IPS DF 4.7 (cell line): ENCODE measurements at regions not wholly inside any gene's neighbourhood (a gene's known extent, or its start where the extent isn't known, plus 50 kb on each side); places are given as distances from the start of the nearest gene placed in this dataset.

Experiments
- DNase-seq: peaks from one replicate; pipeline ENCODE4 v3.0.0-alpha.2; 2013; ENCODE audit warnings: low spot score; ENCODE audit errors: extremely low read depth

DNA sequence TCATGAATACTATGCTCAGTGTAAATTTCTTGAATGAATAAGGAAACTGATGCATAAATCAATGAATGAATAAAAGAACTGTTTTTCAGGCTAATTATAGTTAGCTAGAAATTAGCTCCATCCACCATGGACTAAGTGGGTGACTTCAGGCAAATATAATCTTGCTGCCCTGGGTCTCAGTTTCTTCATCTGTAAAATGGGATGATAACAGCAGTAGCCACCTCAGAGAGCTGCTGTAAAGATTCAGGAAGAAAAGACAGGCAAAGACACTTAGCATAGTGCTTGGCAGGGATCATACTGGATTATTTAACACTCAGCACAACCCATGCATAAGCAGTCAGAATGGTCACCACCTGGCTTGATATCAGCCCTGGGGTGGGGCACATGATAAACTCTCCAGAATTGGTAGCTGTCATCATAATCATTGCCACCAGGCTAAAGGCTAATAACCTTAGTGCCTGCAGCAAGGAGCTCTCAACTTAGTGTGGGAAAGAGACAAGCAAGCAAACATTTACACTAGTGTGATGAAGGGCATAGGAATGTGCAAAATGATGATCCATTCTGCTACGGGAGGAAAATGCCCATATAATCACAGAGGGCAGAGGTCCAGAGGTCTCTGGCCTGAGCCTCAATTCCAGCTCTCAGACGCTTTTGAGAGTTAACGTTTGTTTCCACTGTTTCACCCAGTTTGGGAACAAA is 234.7 kb upstream of the TBX3 start:
- DNase-seq = no peak

DNA sequence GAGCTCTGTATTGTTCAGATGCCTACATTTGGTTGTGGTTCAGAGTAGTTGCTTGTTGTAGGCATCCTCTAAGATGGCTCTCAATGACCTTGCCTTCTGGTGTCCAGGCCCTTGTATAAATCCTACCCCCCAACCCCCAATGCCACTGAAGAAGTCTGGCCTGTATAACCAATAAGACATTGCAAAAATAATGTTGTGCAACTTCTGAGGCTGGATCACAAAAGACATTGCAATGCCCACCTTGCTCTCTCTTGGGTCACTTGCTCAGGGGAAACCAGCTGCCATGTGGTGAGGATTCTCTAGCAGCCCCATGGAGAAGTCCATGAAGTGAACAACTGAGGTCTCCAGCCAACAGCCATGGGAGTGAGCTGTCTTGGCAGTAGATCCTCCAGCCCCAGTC is 234.0 kb upstream of the TBX3 start:
- no peak for DNase-seq

DNA sequence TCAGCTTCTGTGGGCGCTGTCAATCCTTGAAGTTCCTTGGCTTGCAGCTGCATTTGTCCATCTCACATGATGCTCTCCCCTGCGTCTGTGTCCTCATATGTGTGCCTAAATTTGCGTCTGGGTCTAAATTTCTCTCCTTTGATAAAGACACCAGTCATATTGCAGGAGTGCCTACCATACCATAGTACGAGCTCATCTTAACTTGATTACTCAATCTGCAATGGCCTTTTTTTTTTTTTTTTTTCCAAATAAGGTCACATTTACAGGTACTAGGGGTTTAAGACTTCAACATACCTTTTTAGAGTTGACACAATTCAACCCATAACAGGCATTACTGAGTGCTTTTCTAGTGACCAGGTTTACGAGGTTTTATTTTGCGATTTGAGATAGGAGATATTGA is 233.3 kb upstream of the TBX3 start:
- no peak for DNase-seq

DNA sequence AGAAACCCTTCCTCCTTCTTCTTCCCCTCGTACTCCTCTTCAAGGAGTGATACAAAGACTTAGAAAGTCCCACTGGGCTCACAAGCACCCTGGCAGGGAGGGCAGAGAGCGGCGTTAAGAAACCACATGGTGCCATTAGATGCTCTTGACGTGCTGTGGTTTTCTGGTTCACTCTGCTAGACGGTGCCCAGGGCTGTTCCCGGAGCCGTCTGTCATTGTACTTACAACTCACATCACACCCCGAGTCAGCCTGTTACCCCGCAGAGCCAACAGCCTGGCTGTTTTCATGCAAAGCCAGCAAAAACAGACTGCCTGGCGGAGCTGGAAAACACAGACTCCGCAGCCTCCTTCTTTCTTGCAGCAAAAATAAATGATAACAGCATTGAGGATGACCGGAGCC is 232.6 kb upstream of the TBX3 start:
- DNase-seq = no peak

DNA sequence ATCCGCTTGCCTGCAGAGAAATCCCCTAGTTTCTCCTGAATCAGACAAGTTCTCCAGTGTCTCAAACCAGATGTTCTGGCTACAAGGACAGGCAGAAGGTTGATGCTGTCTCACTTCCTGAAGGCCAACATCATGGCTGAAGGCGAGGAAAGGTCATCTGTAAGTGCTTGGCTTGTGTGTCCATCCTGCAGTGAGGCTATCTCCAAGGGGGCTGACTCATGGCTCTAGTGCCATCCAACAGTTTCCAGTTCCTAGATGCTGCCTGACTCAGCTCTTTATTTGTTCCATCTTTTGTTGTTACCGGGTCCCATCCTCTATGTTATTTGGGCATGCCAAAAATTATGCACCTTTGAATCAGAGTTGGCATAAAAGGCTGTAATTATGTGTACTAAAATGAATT is 232.1 kb upstream of the TBX3 start:
- no peak for DNase-seq

DNA sequence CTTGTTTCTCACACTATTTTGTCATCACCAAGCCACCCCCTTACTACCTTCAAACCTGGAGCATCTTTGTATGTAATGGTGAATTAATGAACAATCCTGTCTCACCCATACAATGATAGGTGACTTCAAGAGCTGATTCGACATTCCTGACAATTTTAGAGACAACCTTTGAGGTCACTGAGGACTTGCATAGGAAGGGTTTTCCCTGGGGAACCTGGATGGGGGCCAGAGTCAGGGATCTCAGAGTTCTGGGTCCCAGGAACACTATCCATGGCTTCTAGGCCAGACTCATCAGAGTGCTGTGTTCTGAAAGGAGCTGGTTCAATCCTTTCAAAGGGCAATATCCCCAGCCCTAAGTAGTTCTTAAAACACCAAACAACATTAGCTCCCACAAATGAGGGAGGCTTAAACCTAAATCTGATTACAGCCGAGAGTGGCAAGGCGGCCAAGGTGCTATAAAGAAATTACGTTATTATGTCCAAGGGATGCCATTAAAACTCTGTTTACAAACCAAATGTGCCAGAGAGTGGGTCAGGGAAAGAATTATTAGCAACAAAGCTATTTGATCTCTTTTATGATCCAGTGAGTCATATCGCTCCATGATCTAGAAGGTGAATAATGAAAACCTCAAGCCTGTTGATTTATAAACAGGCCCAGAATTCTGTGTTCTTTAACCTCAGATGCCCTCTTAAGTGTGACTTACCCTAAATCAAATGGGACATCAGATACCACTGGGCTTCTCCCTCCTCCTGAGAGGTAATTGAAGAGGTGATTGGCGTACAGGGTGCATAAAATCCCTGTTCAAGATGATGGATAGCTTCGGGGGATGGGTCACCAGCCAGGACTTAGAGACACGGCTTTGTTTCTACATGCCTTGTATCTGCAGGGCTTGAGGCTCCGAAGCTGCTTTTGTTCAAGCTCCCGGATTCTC is 230.2 kb upstream of the TBX3 start:
- DNase-seq = no peak

DNA sequence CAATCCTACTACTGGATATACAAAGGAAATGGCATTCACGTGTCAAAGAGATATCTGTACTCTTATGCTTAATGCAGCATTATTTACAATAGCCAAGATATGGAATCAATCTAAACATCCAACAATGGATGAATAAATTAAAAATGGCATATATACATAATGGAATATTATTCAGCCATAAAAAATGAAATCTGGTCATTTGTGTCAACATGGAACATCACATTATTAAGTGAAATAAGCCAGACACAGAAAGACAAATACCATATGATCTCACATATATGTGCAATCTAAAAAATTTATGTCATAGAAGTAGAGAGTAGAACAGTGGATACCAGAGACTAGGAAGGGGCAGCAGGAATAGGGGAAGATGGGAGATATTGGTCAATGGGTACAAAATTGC is 228.8 kb upstream of the TBX3 start:
- DNase-seq = no peak

DNA sequence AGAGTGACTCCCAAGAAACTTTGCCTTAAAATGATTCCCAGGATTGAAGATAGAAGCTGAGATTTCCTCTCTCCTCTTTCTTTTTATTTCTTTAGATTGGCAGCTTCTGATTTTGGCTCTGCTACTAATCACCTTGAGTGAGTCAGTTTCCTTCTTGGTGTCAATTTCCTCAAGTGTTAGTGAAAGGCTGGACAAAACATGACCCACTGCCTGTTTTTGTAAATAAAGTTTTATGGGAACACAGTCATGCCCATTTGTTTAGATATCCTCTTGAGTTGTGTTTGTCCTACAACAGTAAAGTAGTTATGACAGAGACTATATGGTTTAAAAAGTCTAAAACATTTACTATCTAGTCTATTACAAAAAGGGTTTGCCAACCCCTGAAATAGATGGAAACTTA is 227.2 kb upstream of the TBX3 start:
- no peak for DNase-seq

DNA sequence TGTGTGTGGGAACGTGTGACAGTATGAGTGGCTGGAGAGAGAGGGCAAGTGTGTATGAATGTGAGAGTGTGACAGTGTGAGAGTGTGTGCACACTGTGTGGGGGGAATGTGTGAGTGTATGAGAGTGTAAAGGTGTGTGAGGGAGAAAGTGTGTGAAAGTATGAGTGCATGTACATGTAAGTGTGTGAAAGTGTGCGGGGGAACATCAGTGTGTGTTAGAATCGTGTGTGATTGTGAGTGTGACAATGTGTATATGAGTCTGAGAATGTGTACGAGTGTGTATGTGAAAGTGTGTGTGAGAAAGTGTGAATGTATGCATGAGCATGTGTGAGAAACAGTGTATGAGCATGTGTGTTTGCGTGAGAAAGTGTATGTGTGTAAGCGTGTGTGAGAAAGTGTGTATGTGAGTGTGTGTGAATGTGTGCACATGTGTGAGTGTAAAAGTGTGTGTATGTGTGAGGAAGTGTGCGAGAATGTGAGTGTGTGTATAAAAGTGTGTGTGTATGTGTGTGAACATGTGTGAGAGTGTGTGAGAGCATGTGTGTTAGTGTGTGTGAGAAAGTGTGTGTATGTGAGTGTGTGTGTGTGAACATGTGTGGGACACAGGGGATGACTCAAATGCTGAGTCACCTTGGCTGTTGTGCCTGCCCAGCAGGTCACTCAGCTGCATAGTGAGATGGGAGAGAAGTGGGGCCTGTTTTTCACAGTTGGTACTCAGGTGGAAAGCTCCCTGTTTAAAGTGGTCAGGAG is 220.5 kb upstream of the TBX3 start:
- DNase-seq = no peak

DNA sequence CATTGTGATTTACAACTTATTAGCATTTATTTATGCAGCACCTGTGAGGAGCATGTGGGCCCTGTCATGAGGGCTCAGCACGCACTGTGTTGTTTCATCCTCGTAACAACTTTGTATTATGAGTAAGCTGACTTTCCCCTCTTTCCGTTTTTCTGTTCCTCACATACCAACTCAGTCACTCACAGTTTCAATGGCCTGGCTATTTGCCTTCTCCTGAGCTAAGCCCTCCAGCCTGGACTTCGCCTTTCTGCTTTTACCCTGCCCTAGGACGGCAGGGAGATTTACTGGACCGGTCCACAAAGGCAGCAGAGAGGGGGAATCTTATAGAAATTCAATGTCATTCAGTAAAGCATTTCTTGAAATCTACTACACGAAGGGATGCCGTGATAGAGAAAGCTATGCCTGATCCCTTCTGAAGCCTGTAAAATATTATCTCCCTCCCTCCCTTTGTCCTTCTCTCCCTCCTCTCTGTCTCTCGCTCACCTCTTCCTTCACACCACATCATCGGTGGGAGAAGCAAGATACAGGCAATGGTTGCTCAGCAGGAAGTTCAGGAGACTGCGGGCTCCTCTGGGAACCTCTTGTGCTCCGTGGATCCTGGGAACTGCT is 219.2 kb upstream of the TBX3 start:
- DNase-seq = no peak

DNA sequence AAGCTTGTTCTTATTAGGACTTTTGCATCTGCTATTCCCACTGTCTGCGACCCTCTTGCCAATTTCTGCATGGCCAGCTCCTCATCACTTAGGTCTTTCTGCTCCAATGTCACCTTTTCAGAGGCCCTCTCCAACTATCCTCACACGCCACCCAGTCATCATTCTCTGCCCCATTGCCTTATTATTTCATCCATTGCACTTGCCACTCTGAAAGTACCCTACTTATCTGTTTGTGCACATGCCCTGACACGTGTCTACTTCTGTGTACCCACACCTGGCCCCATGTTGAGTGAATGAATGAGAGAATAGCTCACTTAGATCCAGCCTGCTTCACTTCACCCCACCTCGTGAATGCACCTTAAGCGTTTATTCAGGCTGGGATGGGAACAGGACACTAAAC is 218.7 kb upstream of the TBX3 start:
- no peak for DNase-seq

DNA sequence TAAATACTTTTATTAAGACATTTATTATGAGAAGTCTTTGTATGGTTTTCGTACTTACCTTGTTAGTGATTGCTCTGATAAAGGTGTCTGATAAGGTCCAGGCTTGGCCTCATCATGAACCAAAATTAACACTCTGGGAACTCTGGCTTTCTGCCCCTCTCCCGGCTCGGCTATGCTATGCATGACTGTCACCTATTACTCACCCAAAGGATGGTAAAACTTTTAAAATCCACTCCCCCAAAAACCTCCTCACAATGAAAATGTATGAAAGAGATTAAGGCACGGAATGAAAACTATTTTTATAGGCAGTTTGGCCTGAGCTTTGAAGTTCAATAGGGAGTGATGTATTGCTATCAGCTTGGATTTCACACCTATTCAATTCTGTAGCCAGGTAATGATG is 217.3 kb upstream of the TBX3 start:
- no peak for DNase-seq

DNA sequence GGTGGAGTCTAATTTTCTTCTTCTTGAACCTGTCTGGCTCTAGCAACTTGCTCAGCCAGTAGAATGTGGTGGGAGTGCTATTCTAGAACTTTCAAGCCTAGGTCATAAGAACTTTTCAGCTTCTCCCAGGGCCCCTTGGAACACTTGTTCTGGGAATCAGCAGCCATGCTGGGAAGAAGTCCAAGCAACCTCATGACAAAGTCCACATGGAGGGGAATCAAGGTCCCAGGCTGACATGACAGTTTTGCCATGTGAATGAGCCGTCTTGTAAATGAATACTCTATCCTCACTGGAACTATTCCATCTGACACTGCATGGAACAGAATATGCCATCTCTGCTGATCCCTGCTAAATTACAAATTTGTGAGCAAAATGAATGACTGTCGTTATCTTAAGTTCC is 214.2 kb upstream of the TBX3 start:
- no peak for DNase-seq

DNA sequence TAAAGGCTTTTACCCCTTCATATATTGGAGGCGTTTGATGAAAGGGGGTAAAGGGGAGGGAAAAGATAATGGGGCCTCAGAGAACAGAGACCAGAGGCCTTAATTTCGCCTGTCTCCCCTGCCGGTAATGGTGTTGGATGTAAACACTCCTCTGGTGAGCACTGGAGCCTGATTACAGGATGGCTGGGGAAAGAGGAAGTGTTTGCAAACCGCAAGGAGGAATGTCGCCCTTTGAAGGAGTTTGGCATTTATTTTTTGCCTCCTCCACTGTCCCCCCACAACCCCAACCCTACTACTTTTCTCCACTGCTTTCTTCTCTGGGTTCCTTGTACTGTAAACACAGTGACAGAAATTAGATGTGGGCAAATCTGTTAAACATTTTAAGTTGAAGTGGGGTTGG is 211.9 kb upstream of the TBX3 start:
- DNase-seq = no peak

DNA sequence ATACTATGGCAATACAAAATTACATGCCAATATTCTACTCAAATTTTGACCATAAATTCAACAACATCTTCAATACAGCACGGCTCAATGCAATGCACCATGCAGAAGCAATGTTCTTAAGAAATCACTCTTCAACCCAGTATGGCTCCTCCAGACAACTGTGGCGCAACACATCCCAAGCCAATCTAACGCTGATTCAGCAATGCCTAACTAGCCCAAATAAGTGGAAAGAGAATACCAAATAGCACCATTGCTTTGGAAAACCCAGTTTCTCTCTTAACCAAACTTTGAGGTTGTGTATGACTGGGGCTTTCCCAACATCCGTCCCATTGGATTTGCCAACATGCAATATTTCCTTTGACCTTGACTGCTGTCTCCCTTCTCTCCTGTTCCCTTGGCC is 211.1 kb upstream of the TBX3 start:
- DNase-seq = no peak

DNA sequence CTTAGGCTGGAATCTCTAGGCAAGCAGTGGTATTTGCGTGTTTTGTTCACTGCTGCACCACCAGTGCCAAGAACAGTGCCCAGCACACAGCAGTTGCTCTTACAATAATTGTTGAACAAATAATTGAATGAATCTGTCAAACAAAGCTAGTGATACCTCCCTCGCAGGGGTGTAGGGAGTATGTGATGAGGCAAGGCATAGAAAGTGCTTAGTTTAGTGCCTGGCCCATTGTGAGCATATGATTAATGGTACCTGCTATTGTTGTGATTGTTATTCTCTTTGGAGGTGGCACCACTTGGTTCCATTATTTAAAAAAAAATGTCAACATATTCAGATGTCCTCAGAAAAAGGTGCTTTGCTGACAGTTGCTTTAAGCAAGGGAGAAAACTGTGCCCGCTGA is 210.1 kb upstream of the TBX3 start:
- no peak for DNase-seq

DNA sequence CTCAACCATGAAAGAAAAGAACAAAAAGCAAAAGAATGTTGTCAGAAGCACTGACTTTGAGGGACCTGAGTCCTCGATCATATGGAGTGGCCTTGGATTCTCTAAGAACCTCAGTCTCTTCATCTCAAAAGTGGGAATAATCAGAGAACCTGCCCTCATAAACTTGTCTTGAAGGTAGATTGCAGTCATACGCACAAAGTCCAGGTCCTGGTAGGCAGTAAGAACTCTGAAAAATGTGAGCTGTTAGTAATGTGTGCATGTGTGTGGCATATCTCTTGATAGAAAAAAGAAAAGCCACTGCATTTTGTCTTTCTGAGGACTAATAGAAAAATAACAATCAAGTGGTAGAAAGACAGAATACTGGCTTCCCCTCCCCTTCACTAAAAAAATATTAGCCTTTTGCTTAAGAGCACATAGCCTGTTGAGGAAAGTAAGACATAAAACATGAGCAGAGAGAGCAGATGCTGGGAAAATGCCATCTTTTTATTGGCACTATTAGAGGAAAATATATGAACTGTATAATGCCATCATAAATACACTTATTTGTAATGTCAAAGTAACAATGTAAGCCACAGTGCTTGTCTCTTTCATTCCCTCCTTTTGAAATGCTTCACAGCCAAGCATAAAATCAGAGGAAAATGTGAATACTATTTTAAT is 205.1 kb upstream of the TBX3 start:
- DNase-seq = no peak

DNA sequence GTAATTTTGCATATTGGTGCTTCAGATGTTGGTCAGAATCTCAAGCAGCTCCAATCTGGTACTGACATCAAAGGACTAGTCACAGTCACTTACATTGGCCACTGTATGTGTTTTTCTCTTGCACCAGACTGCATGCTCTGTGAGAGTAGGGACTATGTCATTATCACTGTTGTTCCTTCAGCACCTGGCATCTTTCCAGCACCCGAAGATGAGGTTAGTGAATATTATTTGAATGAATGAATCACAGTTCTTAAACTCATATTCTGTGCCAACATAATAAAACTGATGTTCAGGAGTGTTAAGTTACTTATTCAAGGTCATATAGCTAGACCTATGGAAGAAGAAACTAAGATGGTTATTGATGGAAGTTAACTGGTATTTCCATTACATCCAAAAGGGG is 204.5 kb upstream of the TBX3 start:
- no peak for DNase-seq

DNA sequence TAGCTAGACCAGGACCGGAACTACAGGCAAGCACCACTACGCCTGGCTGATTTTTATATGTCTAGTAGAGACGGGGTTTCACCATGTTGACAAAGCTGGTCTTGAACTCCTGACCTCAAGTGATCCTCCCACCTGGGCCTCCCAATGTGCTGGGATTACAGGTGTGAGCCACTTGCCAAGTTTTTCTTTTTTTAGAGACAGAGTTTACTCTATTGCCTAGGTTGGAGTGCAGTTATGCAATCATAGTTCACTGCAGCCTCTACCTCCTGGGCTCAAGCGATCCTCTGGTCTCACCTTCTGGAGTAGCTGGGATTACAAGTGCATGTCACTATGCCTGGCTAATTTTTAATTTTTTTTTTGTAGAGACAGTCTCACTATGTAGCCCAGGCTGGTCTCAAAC is 201.5 kb upstream of the TBX3 start:
- DNase-seq = no peak

DNA sequence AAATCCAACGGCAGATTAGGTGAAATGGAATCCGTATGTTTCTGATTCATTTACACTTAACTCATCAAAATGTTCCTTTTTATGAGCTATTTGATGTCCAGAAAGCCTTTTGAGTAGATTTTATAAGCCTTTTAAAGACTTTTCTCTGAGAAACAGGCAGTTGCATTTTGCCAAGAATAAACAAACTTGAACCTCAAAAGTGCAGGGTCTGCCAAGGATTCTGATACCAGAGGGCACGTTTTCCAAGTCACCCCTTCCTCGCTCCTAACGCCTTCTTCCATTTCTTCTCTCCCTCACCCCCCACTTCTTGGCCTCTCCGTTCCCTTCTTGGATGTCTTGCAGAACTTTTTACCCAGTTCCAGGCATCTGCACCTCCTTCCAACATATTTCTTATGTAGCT is 200.6 kb upstream of the TBX3 start:
- DNase-seq = no peak

DNA sequence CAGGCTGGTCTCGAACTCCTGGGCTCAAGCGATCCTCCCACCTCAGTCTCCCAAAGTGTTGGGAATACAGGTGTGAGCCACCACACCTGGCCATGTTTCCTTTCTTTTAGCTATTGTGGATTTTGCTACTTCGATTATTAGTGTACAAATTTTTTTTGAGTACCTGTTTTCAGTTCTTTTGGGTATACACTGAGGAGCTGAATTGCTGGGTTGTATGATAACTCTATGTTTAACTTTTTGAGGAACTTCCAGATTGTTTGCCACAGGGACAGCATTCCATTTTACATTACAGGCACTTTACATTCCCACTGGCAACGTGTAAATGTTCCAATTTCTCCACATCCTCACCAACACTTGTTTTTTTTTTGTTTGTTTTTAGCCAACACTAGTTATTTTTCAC is 198.1 kb upstream of the TBX3 start:
- no peak for DNase-seq
